GM13976 (cell line): ENCODE measurements at regions not wholly inside any gene's neighbourhood (a gene's known extent, or its start where the extent isn't known, plus 50 kb on each side); places are given as distances from the start of the nearest gene placed in this dataset.

Experiments
- DNase-seq: peaks from one replicate; pipeline ENCODE4 v3.0.0; 2012; ENCODE audit warnings: low spot score
- CTCF ChIP-seq: IDR thresholded peaks from 2 replicates; pipeline ENCODE4 v1.5.1; 2012; ENCODE audit warnings: borderline replicate concordance, mild to moderate bottlenecking; ENCODE audit not compliant: insufficient read depth; ENCODE audit errors: extremely low read depth, missing control alignments, control extremely low read depth
- in situ Hi-C: fragments of 300-500 bp; cut with MboI; formaldehyde crosslinking; loops from one replicate; pipeline ENCODE4 v1.12.0; 2022; ENCODE audit warnings: low sequenced_read_pairs, mixed read lengths, inconsistent platforms; ENCODE audit not compliant: unreplicated experiment

GRCh38 chr2:16335604-16335930 lies 330.1 kb downstream of the CYRIA start:
- in situ Hi-C loops, result no loop called here
- no peak for DNase-seq
- TF ChIP-seq CTCF, result no peak

GRCh38 chr2:16334886-16335603 lies 330.6 kb downstream of the CYRIA start:
- no peak for DNase-seq
- TF ChIP-seq CTCF, result no peak
- in situ Hi-C loops, result no loop called here

GRCh38 chr2:16334366-16334765 lies 331.3 kb downstream of the CYRIA start:
- DNase-seq, result no peak
- TF ChIP-seq CTCF, result no peak
- in situ Hi-C loops, result no loop called here

GRCh38 chr2:16333681-16334080 lies 332.0 kb downstream of the CYRIA start:
- DNase-seq, result no peak
- TF ChIP-seq CTCF, result no peak
- in situ Hi-C loops, result no loop called here

GRCh38 chr2:16332681-16333557 lies 332.7 kb downstream of the CYRIA start:
- no peak for DNase-seq
- in situ Hi-C loops, result no loop called here
- TF ChIP-seq CTCF, result no peak

GRCh38 chr2:16331772-16332171 lies 333.9 kb downstream of the CYRIA start:
- DNase-seq, result no peak
- TF ChIP-seq CTCF, result no peak
- in situ Hi-C loops, result no loop called here

DNA sequence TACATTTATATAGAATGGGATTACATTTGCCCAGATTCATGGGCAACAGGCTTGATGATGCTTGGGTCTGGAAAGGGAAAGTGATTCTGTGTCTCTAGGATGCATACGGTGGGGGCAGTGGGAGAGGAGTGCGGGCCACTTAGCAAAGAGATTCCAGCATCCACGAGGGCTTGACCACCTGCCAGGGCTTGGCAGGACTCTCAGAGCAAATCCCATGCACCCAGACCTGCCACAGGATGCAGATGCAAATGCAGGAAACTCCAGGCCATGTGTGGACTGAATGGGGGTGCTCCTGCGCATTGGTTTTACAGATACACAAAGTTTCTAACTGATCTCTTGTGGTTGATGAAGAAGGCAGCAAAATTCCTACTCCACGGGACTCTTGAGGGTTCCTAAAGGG lies 334.7 kb downstream of the CYRIA start:
- TF ChIP-seq CTCF, result no peak
- DNase-seq, result no peak
- in situ Hi-C loops, result no loop called here
